PC-9 (cell line): ENCODE measurements at regions not wholly inside any gene's neighbourhood (a gene's known extent, or its start where the extent isn't known, plus 50 kb on each side); places are given as distances from the start of the nearest gene placed in this dataset.

ENCODE experiments used
- BruUV-seq: library from RNA; stranded (reverse); fragments of 400-500 nt; replicated peaks from 2 replicates; lab custom pipeline; 2021; lab: Mats Ljungman, UMichigan
- CTCF ChIA-PET: fragments of 300-600 bp; sonication (Branson Sonifier 250); formaldehyde crosslinking; loops from one replicate; lab custom pipeline; 2022; ENCODE audit warnings: antibody characterized with exemption; lab: Charles Lee
- POLR2A ChIA-PET: fragments of 300-600 bp; sonication (Branson Sonifier 250); formaldehyde crosslinking; loops from one replicate; lab custom pipeline; 2022; ENCODE audit warnings: antibody characterized with exemption; ENCODE audit not compliant: unreplicated experiment; lab: Charles Lee
- DNase-seq, 2 experiments: peaks; one replicate each; pipeline versions ENCODE4 v3.0.0 to v3.0.0-alpha.2; 2015 to 2022; ENCODE audit warnings: mixed read lengths in 1 of 2
- H2AFZ ChIP-seq: fragments of 200-600 bp; sonication (generic); 2 replicates; pipeline ENCODE4 v1.8.1; 2017; ENCODE audit warnings: antibody characterized with exemption
- H3F3A ChIP-seq: fragments of 200-600 bp; sonication (generic); 2 replicates; pipeline ENCODE4 v1.8.1; 2017; ENCODE audit warnings: antibody characterized with exemption, mild to moderate bottlenecking, low read depth; ENCODE audit not compliant: insufficient read depth
- H3K27ac ChIP-seq: fragments of 200-600 bp; sonication (generic); 2 replicates; pipeline ENCODE4 v1.6.1; 2016; ENCODE audit warnings: mixed run types
- H3K27me3 ChIP-seq: fragments of 200-600 bp; sonication (generic); 2 replicates; pipeline ENCODE4 v1.6.1; 2016; ENCODE audit warnings: low read depth, mixed run types; ENCODE audit not compliant: insufficient read depth
- H3K36me3 ChIP-seq: fragments of 200-600 bp; sonication (generic); 2 replicates; pipeline ENCODE4 v1.6.1; 2016; ENCODE audit warnings: low read depth, mixed run types
- H3K4me1 ChIP-seq: fragments of 200-600 bp; sonication (generic); replicated peaks from 2 replicates; pipeline ENCODE4 v1.6.1; 2016; ENCODE audit warnings: mixed run types; ENCODE audit not compliant: insufficient read depth
- H3K4me2 ChIP-seq: fragments of 200-600 bp; sonication (generic); 2 replicates; pipeline ENCODE4 v1.6.1; 2017; ENCODE audit warnings: mixed run types
- H3K4me3 ChIP-seq: fragments of 200-600 bp; sonication (generic); 2 replicates; pipeline ENCODE4 v1.6.1; 2016; ENCODE audit warnings: mixed run types
- H3K79me2 ChIP-seq: fragments of 200-600 bp; sonication (generic); 2 replicates; pipeline ENCODE4 v1.6.1; 2017; ENCODE audit warnings: low read depth, mixed run types
- H3K9me2 ChIP-seq: fragments of 200-600 bp; sonication (generic); 2 replicates; pipeline ENCODE4 v1.8.1; 2017; ENCODE audit warnings: mild to moderate bottlenecking; ENCODE audit not compliant: insufficient read depth
- H3K9me3 ChIP-seq: fragments of 200-600 bp; sonication (generic); 2 replicates; pipeline ENCODE4 v1.8.1; 2016; ENCODE audit warnings: low read depth; ENCODE audit not compliant: insufficient read depth
- H4K20me1 ChIP-seq: fragments of 200-600 bp; sonication (generic); 2 replicates; pipeline ENCODE4 v1.8.1; 2017; ENCODE audit not compliant: insufficient read depth
- EZH2 ChIP-seq: fragments of 200-600 bp; sonication (generic); IDR thresholded peaks from 2 replicates; pipeline ENCODE4 v1.8.0; 2017; ENCODE audit warnings: antibody characterized with exemption, low read depth
- intact Hi-C: fragments of 100-400 bp; cut with micrococcal nuclease; formaldehyde crosslinking; loops from one replicate; pipeline ENCODE4 v1.10.0; 2022; ENCODE audit not compliant: unreplicated experiment
- TF ChIP-seq, protein P1 (sequence below): fragments of 200-600 bp; sonication (generic); conservative IDR thresholded peaks from 2 replicates; pipeline ENCODE4 v1.6.1; 2017; ENCODE audit warnings: mixed run types, antibody characterized with exemption, mild to moderate bottlenecking, moderate library complexity

DNA sequence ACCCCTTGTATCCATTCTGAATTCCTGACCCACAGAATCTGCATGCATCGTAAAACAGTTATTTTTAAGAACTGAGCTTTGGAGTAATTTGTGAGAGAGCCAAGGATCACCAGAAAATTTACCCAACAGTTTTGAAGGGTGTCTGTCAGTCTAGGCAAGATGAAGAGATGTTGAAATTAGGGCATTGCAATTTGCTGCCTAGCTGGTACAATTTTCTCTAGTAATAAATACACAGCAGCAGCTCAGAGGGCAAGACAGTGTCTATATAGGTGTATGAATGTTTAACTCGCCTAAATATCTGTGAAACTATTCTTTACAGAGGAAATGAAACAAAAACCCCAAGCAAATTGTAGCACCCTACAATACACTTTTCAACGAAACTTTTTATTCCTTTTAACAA lies 377.8 kb upstream of the POU3F3 start:
- no peaks in the 10 kb centered on the region for H3K79me2 ChIP-seq
- no peaks in the 10 kb centered on the region for H3K4me1 ChIP-seq
- ChIA-PET CTCF (no interaction called here), POLR2A (no interaction called here)
- no peak overlapping the region for H3K4me2 ChIP-seq
- no peak overlapping the region for H2AFZ ChIP-seq
- no peaks in the 10 kb centered on the region for H3F3A ChIP-seq
- TF ChIP-seq, protein P1, sequence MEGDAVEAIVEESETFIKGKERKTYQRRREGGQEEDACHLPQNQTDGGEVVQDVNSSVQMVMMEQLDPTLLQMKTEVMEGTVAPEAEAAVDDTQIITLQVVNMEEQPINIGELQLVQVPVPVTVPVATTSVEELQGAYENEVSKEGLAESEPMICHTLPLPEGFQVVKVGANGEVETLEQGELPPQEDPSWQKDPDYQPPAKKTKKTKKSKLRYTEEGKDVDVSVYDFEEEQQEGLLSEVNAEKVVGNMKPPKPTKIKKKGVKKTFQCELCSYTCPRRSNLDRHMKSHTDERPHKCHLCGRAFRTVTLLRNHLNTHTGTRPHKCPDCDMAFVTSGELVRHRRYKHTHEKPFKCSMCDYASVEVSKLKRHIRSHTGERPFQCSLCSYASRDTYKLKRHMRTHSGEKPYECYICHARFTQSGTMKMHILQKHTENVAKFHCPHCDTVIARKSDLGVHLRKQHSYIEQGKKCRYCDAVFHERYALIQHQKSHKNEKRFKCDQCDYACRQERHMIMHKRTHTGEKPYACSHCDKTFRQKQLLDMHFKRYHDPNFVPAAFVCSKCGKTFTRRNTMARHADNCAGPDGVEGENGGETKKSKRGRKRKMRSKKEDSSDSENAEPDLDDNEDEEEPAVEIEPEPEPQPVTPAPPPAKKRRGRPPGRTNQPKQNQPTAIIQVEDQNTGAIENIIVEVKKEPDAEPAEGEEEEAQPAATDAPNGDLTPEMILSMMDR = no peak
- no peak for TF ChIP-seq EZH2
- H4K20me1 ChIP-seq = no peaks in the 10 kb centered on the region
- H3K4me3 ChIP-seq = no peak overlapping the region
- peaks cover 26% of the 10 kb centered on the region for H3K27me3 ChIP-seq
- H3K9me2 ChIP-seq = no peaks in the 10 kb centered on the region
- H3K27ac ChIP-seq = no peak overlapping the region
- no peaks in the 10 kb centered on the region for H3K36me3 ChIP-seq
- no TSS peak for BruUV-seq
- 0 out of 2 replicates have a peak, but pooled peaks cover 4% of the 10 kb centered on the region for H3K9me3 ChIP-seq
- intact Hi-C loops = no loop called here
- DNase-seq = no peak

DNA sequence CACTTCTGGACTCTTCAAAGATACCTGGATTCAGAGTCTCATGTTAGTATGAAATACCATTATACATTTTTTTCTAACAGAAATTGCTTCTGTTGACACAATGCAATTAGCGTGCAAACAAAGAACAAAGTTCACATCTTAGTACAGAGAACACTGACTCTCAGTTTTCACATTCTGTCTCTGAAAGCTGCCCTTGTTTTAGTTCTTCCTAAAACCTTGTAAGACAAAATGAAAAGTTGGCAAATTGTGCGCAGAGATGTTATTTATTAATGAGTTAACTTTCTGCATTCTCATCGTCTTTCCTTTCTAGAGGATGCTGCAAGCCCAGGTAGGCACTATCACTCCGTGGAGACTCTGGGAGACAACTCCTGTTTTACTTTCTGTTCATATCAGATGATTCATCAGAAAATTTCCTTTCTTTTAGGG lies 377.3 kb upstream of the POU3F3 start:
- Histone ChIP-seq H3K36me3 (no peaks in the 10 kb centered on the region), H4K20me1 (no peaks in the 10 kb centered on the region), H3K4me1 (no peaks in the 10 kb centered on the region), H3K27me3 (peaks cover 26% of the 10 kb centered on the region), H3K9me3 (0 out of 2 replicates have a peak, but pooled peaks cover 4% of the 10 kb centered on the region), H2AFZ (no peak overlapping the region), H3K27ac (no peak overlapping the region), H3K79me2 (no peaks in the 10 kb centered on the region), H3K9me2 (no peaks in the 10 kb centered on the region), H3K4me3 (no peak overlapping the region), H3F3A (no peaks in the 10 kb centered on the region), H3K4me2 (no peak overlapping the region)
- intact Hi-C loops = no loop called here
- no TSS peak for BruUV-seq
- no peak for DNase-seq
- TF ChIP-seq EZH2 = no peak
- TF ChIP-seq, protein P1 = no peak
- ChIA-PET CTCF (no interaction called here), POLR2A (no interaction called here)

DNA sequence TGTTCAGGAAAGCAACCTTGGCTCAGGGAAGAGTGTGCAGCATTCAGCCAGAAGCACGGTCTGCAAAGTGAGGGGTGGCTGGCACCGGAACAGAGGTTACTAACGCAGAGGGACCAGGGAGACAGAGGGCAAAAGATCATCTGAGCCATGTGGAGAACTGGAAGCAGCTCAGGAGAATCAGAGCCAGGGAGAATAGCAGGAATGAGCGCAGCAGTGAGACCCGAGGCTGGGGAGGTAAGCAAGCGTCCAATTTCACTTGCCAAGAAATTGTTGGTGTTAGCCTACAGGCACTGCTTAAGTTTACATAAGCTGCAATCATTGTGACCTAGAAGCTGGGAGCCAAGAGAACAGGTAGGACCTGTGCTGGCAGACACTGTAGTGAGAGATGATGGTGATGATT lies 372.6 kb upstream of the POU3F3 start:
- no peaks in the 10 kb centered on the region for H3K36me3 ChIP-seq
- no peaks in the 10 kb centered on the region for H3F3A ChIP-seq
- H3K9me2 ChIP-seq = no peaks in the 10 kb centered on the region
- no peak for DNase-seq
- no peak overlapping the region for H3K4me3 ChIP-seq
- BruUV-seq = no TSS peak
- POLR2A ChIA-PET = no interaction called here
- CTCF ChIA-PET = no interaction called here
- H3K27ac ChIP-seq = no peak overlapping the region
- no peaks in the 10 kb centered on the region for H3K4me1 ChIP-seq
- intact Hi-C loops = no loop called here
- no peak overlapping the region for H3K4me2 ChIP-seq
- peaks cover 30% of the 10 kb centered on the region for H3K27me3 ChIP-seq
- no peaks in the 10 kb centered on the region for H3K9me3 ChIP-seq
- no peaks in the 10 kb centered on the region for H3K79me2 ChIP-seq
- H2AFZ ChIP-seq = no peak overlapping the region
- H4K20me1 ChIP-seq = no peaks in the 10 kb centered on the region
- TF ChIP-seq, protein P1 = no peak
- no peak for TF ChIP-seq EZH2
